MG63 (cell line): ENCODE measurements at regions not wholly inside any gene's neighbourhood (a gene's known extent, or its start where the extent isn't known, plus 50 kb on each side); places are given as distances from the start of the nearest gene placed in this dataset.

ENCODE experiments used
- DNase-seq: peaks from one replicate; pipeline ENCODE4 v3.0.0-alpha.2; 2020
- H3K27me3 ChIP-seq: fragments of 250-450 bp; sonication (Bioruptor Pico); 2 replicates; pipeline ENCODE4 v1.5.1; 2020; ENCODE audit warnings: mild to moderate bottlenecking, moderate library complexity
- H3K36me3 ChIP-seq: fragments of 250-450 bp; sonication (Bioruptor Pico); 2 replicates; pipeline ENCODE4 v1.5.1; 2020; ENCODE audit warnings: mild to moderate bottlenecking, moderate library complexity
- H3K4me3 ChIP-seq: fragments of 250-450 bp; sonication (Bioruptor Pico); 2 replicates; pipeline ENCODE4 v1.5.1; 2020; ENCODE audit warnings: mild to moderate bottlenecking, moderate library complexity
- H3K9me3 ChIP-seq: fragments of 250-450 bp; sonication (Bioruptor Pico); 2 replicates; pipeline ENCODE4 v1.5.1; 2020; ENCODE audit warnings: mild to moderate bottlenecking, moderate library complexity

DNA sequence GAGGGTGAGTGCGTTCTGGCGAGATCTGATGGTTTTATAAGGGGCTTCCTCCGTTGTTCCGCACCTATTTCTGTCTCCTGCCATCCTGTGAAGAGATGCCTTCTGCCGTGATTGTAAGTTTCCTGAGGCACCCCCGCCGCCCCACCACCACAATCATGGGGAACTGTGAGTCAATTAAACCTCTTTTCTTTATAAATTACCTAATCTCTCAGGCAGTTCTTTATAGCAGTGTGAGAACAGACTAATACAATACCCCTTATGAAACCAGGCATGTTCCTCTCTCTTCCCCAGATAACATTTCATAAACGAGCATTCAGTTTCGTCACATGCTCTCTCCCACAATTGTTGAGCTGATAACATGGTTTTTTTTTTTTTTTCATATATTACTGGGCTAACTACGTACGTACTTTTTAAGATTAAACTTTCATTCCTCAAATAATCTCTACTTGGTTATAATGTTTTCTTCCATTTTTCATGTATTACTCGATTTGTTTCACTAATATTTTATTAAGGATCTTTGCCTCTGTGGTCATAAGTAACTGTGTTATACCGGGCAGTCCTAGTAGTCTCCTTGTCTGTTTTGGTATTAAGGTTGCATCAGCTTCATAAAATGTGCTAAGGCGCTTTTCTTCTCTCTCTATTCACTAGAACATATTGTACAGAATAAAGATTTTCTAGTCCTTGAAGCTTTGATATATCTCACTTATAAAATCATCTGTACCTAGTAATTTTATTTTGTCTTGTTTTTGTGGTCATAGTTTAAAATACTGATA lies 64.9 kb upstream of the MVB12B start:
- Histone ChIP-seq H3K9me3 (no peaks in the 10 kb centered on the region), H3K27me3 (peaks cover 61% of the 10 kb centered on the region), H3K4me3 (no peak overlapping the region), H3K36me3 (no peaks in the 10 kb centered on the region)
- DNase-seq = no peak

DNA sequence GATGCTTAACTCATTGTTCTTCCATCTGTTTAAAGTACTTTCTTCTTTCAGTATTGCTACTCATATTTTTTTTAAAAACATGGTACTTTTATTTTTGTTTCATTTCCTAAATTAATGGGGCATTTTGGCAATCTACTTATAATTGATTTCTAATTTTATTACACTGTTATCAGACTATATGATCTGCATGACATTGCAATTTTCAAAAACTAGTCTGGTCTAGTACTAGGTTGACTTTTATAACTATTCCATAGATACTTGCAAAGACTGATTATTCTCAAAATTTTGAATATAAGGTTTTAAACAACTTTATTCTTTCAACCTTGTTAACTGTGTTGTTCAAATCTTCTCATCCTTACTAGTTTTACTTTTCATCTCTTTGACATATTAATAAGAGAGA lies 63.9 kb upstream of the MVB12B start:
- no peaks in the 10 kb centered on the region for H3K9me3 ChIP-seq
- no peak overlapping the region for H3K4me3 ChIP-seq
- H3K36me3 ChIP-seq = no peaks in the 10 kb centered on the region
- H3K27me3 ChIP-seq = peaks cover 62% of the 10 kb centered on the region
- DNase-seq = no peak

DNA sequence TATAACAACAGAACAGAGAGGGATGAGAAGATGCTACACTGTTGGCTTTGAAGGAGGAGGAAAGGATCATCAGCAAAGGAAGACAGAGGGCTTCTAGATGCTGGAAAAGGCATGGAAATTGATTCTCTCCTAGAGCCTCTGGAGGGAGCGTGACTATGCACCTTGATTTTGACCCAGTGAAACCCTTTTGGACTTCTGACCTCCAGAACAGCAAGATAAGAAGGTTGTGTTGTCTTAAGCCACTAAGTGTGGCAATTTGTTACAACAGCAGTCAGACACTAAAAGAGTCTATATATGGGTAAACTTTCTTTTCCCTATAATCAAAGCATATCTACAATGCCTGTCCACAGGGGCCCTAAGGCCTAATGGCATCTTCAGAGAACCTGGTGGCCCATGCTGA lies 56.1 kb upstream of the MVB12B start:
- Histone ChIP-seq H3K27me3 (peaks cover 14% of the 10 kb centered on the region), H3K9me3 (no peaks in the 10 kb centered on the region), H3K36me3 (no peaks in the 10 kb centered on the region), H3K4me3 (no peak overlapping the region)
- no peak for DNase-seq

DNA sequence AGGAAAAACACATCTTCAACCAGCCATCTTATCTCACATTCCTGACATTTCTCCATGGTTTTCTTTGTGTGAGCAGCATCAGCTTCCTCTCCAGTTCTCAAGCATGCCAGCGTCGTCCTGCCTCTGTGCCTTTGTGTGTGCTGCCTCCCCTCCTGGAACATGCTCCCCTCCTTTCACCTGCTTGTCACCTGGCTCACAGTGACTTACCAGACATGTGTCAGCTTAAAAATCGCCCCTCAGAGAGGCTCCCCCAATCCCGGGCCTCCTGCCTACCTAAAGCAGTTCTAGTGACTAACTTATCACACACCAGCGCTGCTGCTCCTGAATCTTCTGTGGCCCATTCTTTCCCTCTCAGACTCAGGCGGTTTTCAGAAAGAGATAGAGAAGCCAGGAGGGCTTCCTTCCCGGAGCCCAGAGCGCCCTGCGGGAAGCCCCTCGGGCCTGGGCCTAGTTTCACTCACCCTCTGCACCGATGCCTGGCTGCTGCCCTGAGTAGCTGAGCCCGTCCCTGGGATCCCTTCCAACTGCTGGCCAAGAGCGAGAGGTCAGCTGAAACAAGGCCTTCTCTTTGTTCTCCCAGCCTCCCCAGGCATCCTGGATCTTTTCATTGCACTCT lies 51.1 kb upstream of the MVB12B start:
- H3K36me3 ChIP-seq = no peaks in the 10 kb centered on the region
- no peaks in the 10 kb centered on the region for H3K9me3 ChIP-seq
- 0 out of 2 replicates have a peak, but pooled peaks cover 6% of the 10 kb centered on the region for H3K27me3 ChIP-seq
- H3K4me3 ChIP-seq = no peak overlapping the region
- no peak for DNase-seq

DNA sequence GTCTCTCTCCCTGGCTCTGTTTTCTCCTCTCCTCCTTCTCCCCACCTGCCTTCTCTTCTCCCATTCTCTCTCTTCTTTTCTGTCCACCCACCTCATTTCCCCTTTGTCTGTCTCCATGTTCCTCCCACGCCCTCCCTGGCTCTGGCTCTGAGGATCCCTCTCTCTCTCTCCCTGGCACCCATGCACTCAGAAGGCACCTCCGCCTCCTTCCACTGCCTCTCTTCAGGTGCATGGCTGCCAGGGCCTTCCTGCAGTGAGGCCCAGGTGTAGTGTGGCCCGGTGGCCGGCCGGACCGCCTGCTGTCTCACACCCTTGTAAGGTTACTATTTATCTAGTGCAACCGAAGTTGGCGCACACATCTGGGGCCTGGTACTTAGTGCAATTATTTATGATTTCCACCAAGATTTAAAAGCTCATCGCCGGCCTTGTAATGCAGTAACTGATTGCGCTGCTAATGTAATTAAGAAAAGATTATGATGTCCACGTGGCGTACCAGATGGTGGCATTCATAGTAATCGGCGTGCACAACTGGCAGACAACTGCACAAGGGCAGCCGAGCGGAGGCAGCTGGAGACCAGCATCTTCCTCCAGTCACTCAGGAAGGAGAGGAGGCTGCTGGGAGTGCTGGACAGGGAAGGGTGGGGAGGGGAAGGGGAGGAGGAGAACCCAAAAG lies 50.4 kb upstream of the MVB12B start:
- no peak for DNase-seq
- H3K4me3 ChIP-seq = no peak overlapping the region
- H3K9me3 ChIP-seq = no peaks in the 10 kb centered on the region
- 0 out of 2 replicates have a peak, but pooled peaks cover 6% of the 10 kb centered on the region for H3K27me3 ChIP-seq
- H3K36me3 ChIP-seq = no peaks in the 10 kb centered on the region
